Activated CD4-positive, alpha-beta memory T cell treated with anti-CD3 and anti-CD28 coated beads, Interleukin-2, amount 10 ng/mL, durations not matched to agents 7 days and 5 days (primary cell): ENCODE measurements at regions not wholly inside any gene's neighbourhood (a gene's known extent, or its start where the extent isn't known, plus 50 kb on each side); places are given as distances from the start of the nearest gene placed in this dataset.
"Not testable (repeated sequence)": the region's sequence is repeated elsewhere in the genome, so short reads cannot be mapped to it uniquely, and the experiment has no call there.

ENCODE experiments used
- CTCF ChIA-PET: fragments of 350-600 bp; sonication (Branson Sonifier 250); formaldehyde crosslinking; loops from one replicate; lab custom pipeline; 2021; ENCODE audit warnings: antibody characterized with exemption, inconsistent platforms; lab: Charles Lee
- POLR2A ChIA-PET: fragments of 350-600 bp; sonication (Branson Sonifier 250); formaldehyde crosslinking; loops from one replicate; lab custom pipeline; 2021; ENCODE audit warnings: antibody characterized with exemption; lab: Charles Lee
- DNase-seq: peaks from one replicate; pipeline ENCODE4 v3.0.0-alpha.2; 2020
- H3K27ac Mint-ChIP-seq: one replicate; pipeline ENCODE4 v1.8.0; 2021; ENCODE audit warnings: mild to moderate bottlenecking, mixed read lengths
- H3K27me3 Mint-ChIP-seq: one replicate; pipeline ENCODE4 v1.8.0; 2021; ENCODE audit warnings: mixed read lengths
- H3K36me3 Mint-ChIP-seq: one replicate; pipeline ENCODE4 v1.8.0; 2021; ENCODE audit warnings: low read depth, mixed read lengths
- H3K4me1 Mint-ChIP-seq: one replicate; pipeline ENCODE4 v1.8.0; 2021; ENCODE audit warnings: mixed read lengths
- H3K4me3 Mint-ChIP-seq: one replicate; pipeline ENCODE4 v1.8.0; 2021; ENCODE audit warnings: mild to moderate bottlenecking, mixed read lengths
- H3K9me3 Mint-ChIP-seq: one replicate; pipeline ENCODE4 v1.8.0; 2021; ENCODE audit warnings: mixed read lengths

DNA sequence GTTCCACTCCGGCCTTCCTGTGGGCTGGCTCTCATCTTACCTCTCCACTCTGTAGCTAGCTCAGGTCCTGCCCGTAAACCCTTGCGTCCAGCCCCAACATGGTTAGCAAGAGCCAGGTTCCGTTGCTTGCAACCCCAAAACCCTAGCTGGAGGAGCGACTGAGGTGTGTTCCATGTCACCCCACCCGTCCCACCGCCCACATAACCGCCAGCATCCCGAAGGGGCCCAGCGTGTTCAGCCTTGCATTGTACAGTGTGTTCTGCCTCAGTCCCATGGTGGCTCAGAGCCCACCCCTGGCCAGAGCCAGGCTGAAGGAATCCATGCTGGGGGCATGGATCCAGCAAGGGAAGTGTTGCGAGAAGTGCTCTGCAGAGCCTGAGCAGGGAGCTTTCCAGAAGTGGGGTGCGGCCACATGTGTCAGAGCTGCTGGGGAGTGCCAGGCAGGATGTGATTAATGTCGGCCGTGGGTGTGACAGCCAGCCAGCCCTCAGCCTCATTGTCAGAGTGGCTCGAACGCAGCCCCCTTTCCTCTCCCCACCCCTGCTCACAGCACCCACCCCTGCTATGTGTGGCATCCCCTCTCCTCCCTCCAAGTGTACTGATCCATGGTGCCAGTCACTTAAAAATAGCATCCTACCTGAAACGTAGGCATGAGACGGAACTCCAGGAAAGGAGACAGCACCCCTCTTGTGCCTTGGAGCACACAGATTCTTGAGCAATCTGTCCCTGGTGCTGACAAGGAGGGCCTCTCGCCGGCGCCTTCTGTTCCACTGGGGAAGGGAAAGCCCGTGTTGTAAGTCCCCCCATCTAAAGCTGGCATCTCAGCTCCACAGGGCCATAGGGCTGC, 158.9 kb downstream of the OR4M2 start:
- POLR2A ChIA-PET, H3K36me3 Mint-ChIP-seq, H3K27me3 Mint-ChIP-seq, DNase-seq, H3K27ac Mint-ChIP-seq, H3K4me3 Mint-ChIP-seq, H3K9me3 Mint-ChIP-seq, CTCF ChIA-PET: not testable (repeated sequence)
- H3K4me1 Mint-ChIP-seq, result peaks cover 12% of the 10 kb centered on the region

DNA sequence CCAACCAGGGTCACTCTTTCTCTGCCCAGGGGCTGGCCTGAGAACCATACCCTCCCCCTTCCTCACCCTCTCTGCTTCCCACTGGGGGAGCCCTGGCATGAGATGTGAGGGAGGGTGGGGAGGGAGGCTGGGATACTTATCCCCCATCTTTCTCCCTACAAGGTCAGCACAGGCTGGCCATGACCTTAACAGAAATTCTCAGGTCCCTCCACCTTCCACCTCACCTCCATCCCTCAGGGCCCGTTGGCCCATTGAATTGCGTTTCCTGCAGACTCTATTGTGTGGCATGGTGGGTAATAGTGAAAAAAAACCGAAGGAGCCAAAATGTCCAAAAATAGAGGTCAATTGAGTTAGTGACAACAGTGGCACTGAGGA, 159.5 kb downstream of the OR4M2 start:
- Mint-ChIP-seq H3K27ac (no peak overlapping the region), H3K4me1 (peaks cover 12% of the 10 kb centered on the region), H3K36me3 (no peaks in the 10 kb centered on the region), H3K4me3 (no peak overlapping the region), H3K27me3 (no peaks in the 10 kb centered on the region), H3K9me3 (peaks cover under 1% of the 10 kb centered on the region)
- POLR2A ChIA-PET, result no interaction called here
- CTCF ChIA-PET, result no interaction called here
- no peak for DNase-seq

DNA sequence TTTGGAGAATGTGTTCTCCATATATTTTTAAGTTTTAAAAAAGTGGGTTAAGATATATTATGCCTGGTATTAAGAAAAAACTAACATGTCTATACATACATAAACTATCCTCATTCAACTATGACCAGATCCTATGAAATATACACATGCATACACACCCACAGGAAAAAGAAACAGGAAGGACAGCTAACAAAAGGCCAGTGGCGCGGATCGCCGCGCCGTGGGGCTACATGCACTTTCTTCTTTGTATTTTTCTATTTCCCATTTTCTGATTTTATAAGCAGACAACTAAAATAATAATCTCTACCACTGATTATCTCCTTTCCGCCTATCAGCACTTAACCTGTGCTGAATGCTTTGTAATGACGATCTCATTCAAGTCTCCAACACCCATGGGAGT, 160.1 kb downstream of the OR4M2 start:
- Mint-ChIP-seq H3K4me1 (peaks cover 12% of the 10 kb centered on the region), H3K4me3 (no peak overlapping the region), H3K9me3 (no peaks in the 10 kb centered on the region), H3K36me3 (no peaks in the 10 kb centered on the region), H3K27me3 (no peaks in the 10 kb centered on the region), H3K27ac (no peak overlapping the region)
- CTCF ChIA-PET, result no interaction called here
- DNase-seq, result no peak
- POLR2A ChIA-PET, result no interaction called here

DNA sequence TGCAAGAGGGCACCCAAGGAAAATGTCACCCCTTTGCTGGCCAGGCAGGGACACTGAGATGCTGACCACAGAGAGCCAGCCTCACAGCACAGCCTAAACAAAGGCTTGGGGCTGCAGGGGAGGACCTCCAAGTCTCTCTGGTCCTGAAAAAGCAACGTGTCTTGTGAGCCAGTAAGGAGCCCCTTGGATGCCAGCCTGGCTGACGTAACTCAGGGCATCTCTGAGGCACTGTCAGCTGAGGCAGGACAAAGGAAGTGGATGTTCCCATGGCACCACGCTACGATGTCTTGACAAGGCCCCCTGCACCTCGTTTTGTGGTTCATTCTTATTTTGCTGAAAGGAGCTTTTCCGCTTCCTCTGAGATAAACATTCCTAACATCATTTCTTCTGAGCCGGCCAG, 160.7 kb downstream of the OR4M2 start:
- ChIA-PET POLR2A (no interaction called here), CTCF (interaction anchor here (1.3 kb wide), 1 partner anchor 18 kb away, joined by 4 read pairs; no protein-coding TSS in a partner anchor)
- H3K36me3 Mint-ChIP-seq, result no peaks in the 10 kb centered on the region
- DNase-seq, result no peak
- H3K4me3 Mint-ChIP-seq, result no peak overlapping the region
- H3K9me3 Mint-ChIP-seq, result no peaks in the 10 kb centered on the region
- H3K27me3 Mint-ChIP-seq, result no peaks in the 10 kb centered on the region
- H3K4me1 Mint-ChIP-seq, result peaks cover 12% of the 10 kb centered on the region
- no peak overlapping the region for H3K27ac Mint-ChIP-seq

DNA sequence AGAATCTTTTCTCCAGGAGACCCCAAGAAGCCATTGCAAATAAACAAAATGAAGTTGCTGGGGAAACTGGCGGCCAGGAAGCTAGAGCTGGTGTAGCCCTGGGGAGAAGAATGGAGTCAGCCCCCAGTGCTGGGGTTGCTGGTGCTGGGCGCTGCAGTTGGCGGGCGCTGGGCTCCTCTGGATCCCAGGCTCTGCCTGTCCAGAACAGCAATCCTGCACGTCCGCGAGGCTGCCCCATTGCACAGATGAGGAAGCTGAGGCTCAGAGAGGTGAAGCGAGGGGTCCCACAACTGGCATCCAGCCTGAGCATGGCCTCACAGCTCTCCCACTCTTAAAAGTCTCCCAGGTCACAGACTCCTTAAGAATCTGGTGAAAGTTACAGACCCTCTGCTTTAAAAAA, 161.1 kb downstream of the OR4M2 start:
- POLR2A ChIA-PET, result no interaction called here

DNA sequence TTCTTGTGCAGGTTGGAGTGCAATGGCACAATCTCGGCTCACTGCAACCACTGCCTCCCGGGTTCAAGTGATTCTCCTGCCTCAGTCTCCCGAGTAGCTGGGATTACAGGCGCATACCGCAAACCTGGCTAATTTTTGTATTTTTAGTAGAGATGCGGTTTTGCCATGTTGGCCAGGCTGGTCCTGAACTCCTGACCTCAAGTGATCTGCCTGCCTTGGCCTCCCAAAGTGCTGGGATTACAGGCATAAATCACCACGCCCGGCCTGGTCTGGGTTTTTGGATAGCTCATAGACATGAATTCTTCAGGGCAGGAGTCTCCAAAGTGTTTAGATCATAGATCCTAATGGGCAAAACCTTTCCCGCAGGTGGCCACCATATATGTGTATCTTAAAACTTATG, 162.0 kb downstream of the OR4M2 start:
- H3K27me3 Mint-ChIP-seq, H3K9me3 Mint-ChIP-seq, POLR2A ChIA-PET, H3K4me3 Mint-ChIP-seq, H3K27ac Mint-ChIP-seq, DNase-seq, H3K36me3 Mint-ChIP-seq: not testable (repeated sequence)
- peaks cover 12% of the 10 kb centered on the region for H3K4me1 Mint-ChIP-seq
- CTCF ChIA-PET, result interaction anchor here (1.3 kb wide), 1 partner anchor 19 kb away, joined by 4 read pairs; no protein-coding TSS in a partner anchor

More for the DNA sequence above, 161.1 kb downstream of the OR4M2 start:
- no peaks in the 10 kb centered on the region for H3K36me3 Mint-ChIP-seq
- DNase-seq, result no peak
- H3K27ac Mint-ChIP-seq, result no peak overlapping the region
- peaks cover 12% of the 10 kb centered on the region for H3K4me1 Mint-ChIP-seq
- CTCF ChIA-PET, result interaction anchor here (1.3 kb wide), 1 partner anchor 19 kb away, joined by 4 read pairs; no protein-coding TSS in a partner anchor
- no peak overlapping the region for H3K4me3 Mint-ChIP-seq
- no peaks in the 10 kb centered on the region for H3K9me3 Mint-ChIP-seq
- no peaks in the 10 kb centered on the region for H3K27me3 Mint-ChIP-seq

DNA sequence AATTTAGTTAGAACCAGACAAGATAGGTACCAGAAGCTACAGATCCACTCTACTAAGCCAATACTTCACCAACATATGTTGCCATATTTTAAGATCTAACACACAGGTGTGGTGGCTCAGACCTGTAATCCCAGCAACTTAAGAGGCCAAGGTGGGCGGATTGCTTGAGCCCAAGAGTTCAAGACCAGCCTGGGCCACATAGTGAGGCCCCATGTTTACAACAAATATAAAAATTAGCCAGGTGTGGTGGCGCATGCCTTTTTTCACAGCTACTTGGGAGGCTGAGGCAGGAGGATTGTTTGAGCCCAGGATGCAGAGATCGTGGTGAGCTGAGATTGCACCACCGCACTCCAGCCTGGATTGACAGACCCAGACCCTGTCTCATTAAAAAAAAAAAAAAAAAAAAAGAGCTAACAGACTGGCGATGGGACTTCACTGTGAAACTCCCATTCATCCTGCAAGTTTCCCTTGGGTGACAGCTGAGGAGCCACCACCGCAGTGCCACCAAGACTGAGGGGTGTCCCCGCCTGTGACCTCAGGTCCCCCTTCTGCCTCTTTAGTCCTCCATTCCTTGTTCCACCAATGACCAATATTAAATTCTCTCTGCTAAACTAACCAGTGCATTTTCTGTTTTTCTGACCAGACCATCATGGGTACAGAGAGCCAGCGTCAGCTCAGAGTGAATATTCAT, 163.3 kb downstream of the OR4M2 start:
- H3K27me3 Mint-ChIP-seq, result no peaks in the 10 kb centered on the region
- no peaks in the 10 kb centered on the region for H3K36me3 Mint-ChIP-seq
- no peaks in the 10 kb centered on the region for H3K9me3 Mint-ChIP-seq
- no peak overlapping the region for H3K27ac Mint-ChIP-seq
- peaks cover 5% of the 10 kb centered on the region for H3K4me1 Mint-ChIP-seq
- H3K4me3 Mint-ChIP-seq, result no peak overlapping the region
- ChIA-PET POLR2A (no interaction called here), CTCF (no interaction called here)
- no peak for DNase-seq

DNA sequence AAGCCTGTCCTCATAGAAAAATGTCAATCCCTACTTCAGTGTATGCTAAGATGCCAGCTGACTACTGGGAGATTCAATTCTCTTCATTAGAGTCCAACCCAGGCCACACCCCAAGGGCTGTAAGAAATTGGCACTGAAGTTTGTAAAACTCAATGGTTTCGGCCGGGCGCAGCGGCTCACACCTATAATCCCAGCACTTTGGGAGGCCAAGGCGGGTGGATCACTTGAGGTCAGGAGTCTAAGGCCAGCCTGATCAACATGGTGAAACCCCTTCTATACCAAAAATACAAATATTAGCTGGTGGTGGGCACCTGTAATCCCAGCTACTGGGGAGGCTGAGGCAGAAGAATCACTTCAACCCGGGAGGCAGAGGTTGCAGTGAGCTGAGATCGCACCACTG, 169.2 kb downstream of the OR4M2 start:
- H3K36me3 Mint-ChIP-seq, H3K9me3 Mint-ChIP-seq, H3K27me3 Mint-ChIP-seq, H3K27ac Mint-ChIP-seq, CTCF ChIA-PET, H3K4me3 Mint-ChIP-seq, DNase-seq, POLR2A ChIA-PET: not testable (repeated sequence)
- H3K4me1 Mint-ChIP-seq, result peaks cover 14% of the 10 kb centered on the region

DNA sequence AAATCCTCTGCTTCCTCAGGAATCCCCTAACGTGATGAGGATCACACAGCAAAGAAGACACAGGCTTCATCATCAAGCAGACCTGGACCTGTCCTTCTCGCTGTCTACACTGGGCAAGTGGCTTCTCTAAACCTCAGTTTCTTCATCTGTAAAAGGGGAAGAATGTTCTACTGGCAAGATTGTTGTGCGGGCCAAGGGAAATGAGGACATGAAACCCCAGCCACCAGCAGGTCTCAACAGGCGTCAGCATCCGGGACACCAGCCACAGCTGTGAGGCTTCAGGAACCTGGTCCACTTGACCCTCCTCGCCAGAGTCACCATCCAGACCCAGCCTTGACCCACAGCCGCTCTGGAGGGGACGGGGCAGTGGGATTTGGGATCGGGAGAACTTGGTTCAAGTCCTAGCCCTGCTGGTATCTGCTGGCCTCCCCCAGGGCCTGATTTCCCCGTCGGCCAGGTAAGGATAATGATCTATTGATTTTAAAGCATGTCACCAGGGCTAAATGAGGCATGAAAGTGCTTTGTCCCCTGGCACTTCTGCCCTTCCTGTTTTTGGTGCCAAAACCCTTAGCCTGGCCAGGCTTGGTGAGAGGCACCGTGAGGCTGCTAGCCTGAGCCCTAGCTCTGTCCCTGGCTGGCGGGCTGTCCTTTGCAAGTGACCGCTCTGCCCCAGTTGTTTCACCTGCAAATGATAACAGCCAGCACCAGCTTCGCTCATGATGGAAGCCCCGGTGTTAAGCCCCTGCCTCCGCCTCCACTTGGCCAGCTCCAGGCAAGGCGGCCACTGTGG, 170.4 kb downstream of the OR4M2 start:
- peaks cover 21% of the 10 kb centered on the region for H3K4me1 Mint-ChIP-seq

DNA sequence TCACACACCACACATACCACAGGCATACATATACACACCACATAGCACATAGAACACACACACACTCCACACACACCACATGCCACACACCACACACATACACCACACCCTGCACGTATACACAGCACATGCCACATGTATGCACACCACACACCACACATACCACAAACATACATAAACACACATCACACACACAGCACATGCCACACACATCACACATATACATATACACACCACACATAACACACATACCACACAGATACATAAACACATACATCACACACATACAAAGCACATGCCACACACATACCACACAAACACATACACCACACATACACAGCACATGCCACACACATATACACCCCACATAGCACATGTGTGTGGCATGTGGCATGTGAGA, 171.1 kb downstream of the OR4M2 start:
- CTCF ChIA-PET, result no interaction called here

More for the DNA sequence above, 170.4 kb downstream of the OR4M2 start:
- H3K27ac Mint-ChIP-seq, H3K27me3 Mint-ChIP-seq, DNase-seq, H3K4me3 Mint-ChIP-seq, H3K36me3 Mint-ChIP-seq, CTCF ChIA-PET, POLR2A ChIA-PET, H3K9me3 Mint-ChIP-seq: not testable (repeated sequence)

DNA sequence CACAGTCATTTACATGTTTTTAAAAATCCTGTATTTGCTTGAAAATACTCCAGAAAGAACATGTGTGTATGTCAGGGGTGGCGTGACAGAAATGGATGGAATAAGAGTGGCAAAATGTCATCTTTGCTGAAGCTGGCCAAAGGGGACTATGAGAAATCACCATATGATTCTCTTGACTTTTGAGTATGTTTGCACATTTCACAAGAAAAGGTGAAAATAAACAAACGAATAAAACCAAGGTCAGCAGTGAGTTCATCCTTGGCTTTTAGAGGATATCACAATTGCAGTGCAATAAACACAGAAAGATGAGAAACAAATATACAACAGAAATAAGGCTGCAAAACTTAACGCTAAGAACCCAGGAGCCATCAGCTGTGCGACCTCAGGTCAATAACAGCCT, 171.7 kb downstream of the OR4M2 start:
- POLR2A ChIA-PET, H3K4me3 Mint-ChIP-seq, DNase-seq, H3K9me3 Mint-ChIP-seq, H3K36me3 Mint-ChIP-seq, CTCF ChIA-PET, H3K27me3 Mint-ChIP-seq, H3K27ac Mint-ChIP-seq: not testable (repeated sequence)
- H3K4me1 Mint-ChIP-seq, result peaks cover 21% of the 10 kb centered on the region

More for the DNA sequence above, 171.1 kb downstream of the OR4M2 start:
- no peak overlapping the region for H3K4me3 Mint-ChIP-seq
- POLR2A ChIA-PET, result no interaction called here
- peaks cover 21% of the 10 kb centered on the region for H3K4me1 Mint-ChIP-seq
- H3K36me3 Mint-ChIP-seq, result no peaks in the 10 kb centered on the region
- no peak overlapping the region for H3K27ac Mint-ChIP-seq
- peaks cover 1% of the 10 kb centered on the region for H3K27me3 Mint-ChIP-seq
- H3K9me3 Mint-ChIP-seq, result peaks cover 2% of the 10 kb centered on the region
- no peak for DNase-seq

DNA sequence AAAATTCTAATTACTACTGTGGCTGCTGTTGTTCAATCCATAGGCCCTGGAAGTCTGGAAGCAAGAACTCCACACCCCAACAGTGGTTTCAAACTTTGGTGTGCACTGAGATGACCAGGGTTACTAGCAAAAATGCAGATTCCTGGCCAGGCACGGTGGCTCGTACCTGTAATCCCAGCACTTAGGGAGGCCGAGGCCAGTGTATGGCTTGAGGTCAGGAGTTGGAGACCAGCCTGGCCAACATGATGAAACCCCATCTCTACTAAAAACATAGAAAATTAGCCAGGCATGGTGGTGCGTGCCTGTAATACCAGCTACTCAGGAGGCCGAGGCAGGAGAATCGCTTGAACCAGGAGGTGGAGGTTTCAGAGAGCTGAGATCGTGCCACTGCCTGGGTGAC, 172.2 kb downstream of the OR4M2 start:
- CTCF ChIA-PET, H3K27me3 Mint-ChIP-seq, H3K36me3 Mint-ChIP-seq, DNase-seq, POLR2A ChIA-PET, H3K4me3 Mint-ChIP-seq, H3K27ac Mint-ChIP-seq, H3K9me3 Mint-ChIP-seq: not testable (repeated sequence)
- H3K4me1 Mint-ChIP-seq, result peaks cover 21% of the 10 kb centered on the region
